ENCODE measurements at regions not wholly inside any gene's neighbourhood (a gene's known extent, or its start where the extent isn't known, plus 50 kb on each side); places are given as distances from the start of the nearest gene placed in this dataset.

DNA sequence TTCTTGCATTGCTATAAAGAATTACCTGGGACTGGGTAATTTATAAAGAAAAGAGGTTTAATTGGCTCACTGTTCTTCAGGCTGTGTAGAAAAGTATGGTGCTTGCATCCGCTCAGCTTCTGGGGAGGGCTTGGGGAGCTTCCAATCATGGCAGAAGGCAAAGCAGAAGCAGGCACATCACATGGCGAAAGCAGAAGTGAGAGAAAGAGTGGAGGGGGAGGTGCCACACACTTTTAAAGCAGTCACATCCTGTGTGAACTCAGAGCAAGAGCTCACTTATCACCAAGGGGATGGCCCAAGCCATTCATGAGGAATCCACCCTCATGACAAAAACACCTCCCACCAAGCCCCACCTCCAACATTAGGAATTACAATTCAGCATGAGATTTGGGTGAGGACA, 303.5 kb downstream of the OTUD1 start:
- TF ChIP-seq TAF1 (IDR thresholded peaks at IDR 0.05; ENCODE audit: borderline replicate concordance, insufficient read depth, low read length) (no peak), POLR2AphosphoS5 (IDR thresholded peaks at IDR 0.05; ENCODE audit: low read depth, low read length) (no peak), SIN3A (IDR thresholded peaks at IDR 0.05; ENCODE audit: borderline replicate concordance, insufficient read depth, low read length) (no peak), FOXP2 (optimal IDR thresholded peaks at IDR 0.05; ENCODE audit: borderline replicate concordance, extremely low read depth, extremely low read length, insufficient read depth) (no peak)
- TF ChIP-seq, protein P1, sequence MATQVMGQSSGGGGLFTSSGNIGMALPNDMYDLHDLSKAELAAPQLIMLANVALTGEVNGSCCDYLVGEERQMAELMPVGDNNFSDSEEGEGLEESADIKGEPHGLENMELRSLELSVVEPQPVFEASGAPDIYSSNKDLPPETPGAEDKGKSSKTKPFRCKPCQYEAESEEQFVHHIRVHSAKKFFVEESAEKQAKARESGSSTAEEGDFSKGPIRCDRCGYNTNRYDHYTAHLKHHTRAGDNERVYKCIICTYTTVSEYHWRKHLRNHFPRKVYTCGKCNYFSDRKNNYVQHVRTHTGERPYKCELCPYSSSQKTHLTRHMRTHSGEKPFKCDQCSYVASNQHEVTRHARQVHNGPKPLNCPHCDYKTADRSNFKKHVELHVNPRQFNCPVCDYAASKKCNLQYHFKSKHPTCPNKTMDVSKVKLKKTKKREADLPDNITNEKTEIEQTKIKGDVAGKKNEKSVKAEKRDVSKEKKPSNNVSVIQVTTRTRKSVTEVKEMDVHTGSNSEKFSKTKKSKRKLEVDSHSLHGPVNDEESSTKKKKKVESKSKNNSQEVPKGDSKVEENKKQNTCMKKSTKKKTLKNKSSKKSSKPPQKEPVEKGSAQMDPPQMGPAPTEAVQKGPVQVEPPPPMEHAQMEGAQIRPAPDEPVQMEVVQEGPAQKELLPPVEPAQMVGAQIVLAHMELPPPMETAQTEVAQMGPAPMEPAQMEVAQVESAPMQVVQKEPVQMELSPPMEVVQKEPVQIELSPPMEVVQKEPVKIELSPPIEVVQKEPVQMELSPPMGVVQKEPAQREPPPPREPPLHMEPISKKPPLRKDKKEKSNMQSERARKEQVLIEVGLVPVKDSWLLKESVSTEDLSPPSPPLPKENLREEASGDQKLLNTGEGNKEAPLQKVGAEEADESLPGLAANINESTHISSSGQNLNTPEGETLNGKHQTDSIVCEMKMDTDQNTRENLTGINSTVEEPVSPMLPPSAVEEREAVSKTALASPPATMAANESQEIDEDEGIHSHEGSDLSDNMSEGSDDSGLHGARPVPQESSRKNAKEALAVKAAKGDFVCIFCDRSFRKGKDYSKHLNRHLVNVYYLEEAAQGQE (IDR thresholded peaks at IDR 0.05; ENCODE audit: insufficient read depth in 1 of 2, low read depth in 2 of 2, low read length in 2 of 2) = no peak
